ENCODE measurements at regions not wholly inside any gene's neighbourhood (a gene's known extent, or its start where the extent isn't known, plus 50 kb on each side); places are given as distances from the start of the nearest gene placed in this dataset.
"Not testable (repeated sequence)": the region's sequence is repeated elsewhere in the genome, so short reads cannot be mapped to it uniquely, and the experiment has no call there.

GRCh38 chr18:21975954-21976353 is 193.4 kb upstream of the GATA6 start:
- H3K36me3 Mint-ChIP-seq (ENCODE audit: low read depth); H3K4me1 Mint-ChIP-seq (ENCODE audit: low read depth); H3K27ac Mint-ChIP-seq; H3K4me3 Mint-ChIP-seq; intact Hi-C loops (cut with micrococcal nuclease); H3K9me3 Mint-ChIP-seq; H3K27me3 Mint-ChIP-seq: not testable (repeated sequence)

- H3K36me3 Mint-ChIP-seq (ENCODE audit: low read depth) = no peaks in the 10 kb centered on the region
- intact Hi-C loops (cut with micrococcal nuclease) = no loop called here
- no peak overlapping the region for H3K27ac Mint-ChIP-seq
- no peak overlapping the region for H3K4me3 Mint-ChIP-seq
- H3K9me3 Mint-ChIP-seq = no peaks in the 10 kb centered on the region
- no peaks in the 10 kb centered on the region for H3K27me3 Mint-ChIP-seq
- H3K4me1 Mint-ChIP-seq (ENCODE audit: low read depth) = no peaks in the 10 kb centered on the region
These were observed 190.7 kb upstream of the GATA6 start for GRCh38 chr18:21978546-21979170.

- Mint-ChIP-seq H3K36me3 (ENCODE audit: low read depth) (no peaks in the 10 kb centered on the region), H3K4me1 (ENCODE audit: low read depth) (no peaks in the 10 kb centered on the region), H3K9me3 (no peaks in the 10 kb centered on the region), H3K27me3 (no peaks in the 10 kb centered on the region), H3K4me3 (no peak overlapping the region), H3K27ac (no peak overlapping the region)
- intact Hi-C loops (cut with micrococcal nuclease) = no loop called here
These were observed 190.2 kb upstream of the GATA6 start for GRCh38 chr18:21979171-21979560.

GRCh38 chr18:21979759-21980158 is 189.6 kb upstream of the GATA6 start:
- intact Hi-C loops (cut with micrococcal nuclease) = no loop called here
- H3K27ac Mint-ChIP-seq = no peak overlapping the region
- H3K4me1 Mint-ChIP-seq (ENCODE audit: low read depth) = no peaks in the 10 kb centered on the region
- H3K27me3 Mint-ChIP-seq = no peaks in the 10 kb centered on the region
- no peak overlapping the region for H3K4me3 Mint-ChIP-seq
- H3K36me3 Mint-ChIP-seq (ENCODE audit: low read depth) = no peaks in the 10 kb centered on the region
- no peaks in the 10 kb centered on the region for H3K9me3 Mint-ChIP-seq

GRCh38 chr18:21980744-21981143 is 188.6 kb upstream of the GATA6 start:
- Mint-ChIP-seq H3K36me3 (ENCODE audit: low read depth) (no peaks in the 10 kb centered on the region), H3K4me1 (ENCODE audit: low read depth) (no peaks in the 10 kb centered on the region), H3K27ac (no peak overlapping the region), H3K9me3 (no peaks in the 10 kb centered on the region), H3K4me3 (no peak overlapping the region), H3K27me3 (no peaks in the 10 kb centered on the region)
- intact Hi-C loops (cut with micrococcal nuclease) = no loop called here

GRCh38 chr18:21981489-21981888 is 187.9 kb upstream of the GATA6 start:
- H3K36me3 Mint-ChIP-seq (ENCODE audit: low read depth); H3K27ac Mint-ChIP-seq; intact Hi-C loops (cut with micrococcal nuclease); H3K4me3 Mint-ChIP-seq; H3K4me1 Mint-ChIP-seq (ENCODE audit: low read depth); H3K27me3 Mint-ChIP-seq; H3K9me3 Mint-ChIP-seq: not testable (repeated sequence)

GRCh38 chr18:21991081-21991534 is 178.3 kb upstream of the GATA6 start:
- H3K4me3 Mint-ChIP-seq = no peak overlapping the region
- intact Hi-C loops (cut with micrococcal nuclease) = no loop called here
- no peak overlapping the region for H3K27ac Mint-ChIP-seq
- H3K27me3 Mint-ChIP-seq = peaks cover 3% of the 10 kb centered on the region
- no peaks in the 10 kb centered on the region for H3K9me3 Mint-ChIP-seq
- H3K4me1 Mint-ChIP-seq (ENCODE audit: low read depth) = no peaks in the 10 kb centered on the region
- H3K36me3 Mint-ChIP-seq (ENCODE audit: low read depth) = no peaks in the 10 kb centered on the region

GRCh38 chr18:21991886-21992285 is 177.5 kb upstream of the GATA6 start:
- no peaks in the 10 kb centered on the region for H3K9me3 Mint-ChIP-seq
- no peaks in the 10 kb centered on the region for H3K36me3 Mint-ChIP-seq (ENCODE audit: low read depth)
- H3K4me1 Mint-ChIP-seq (ENCODE audit: low read depth) = no peaks in the 10 kb centered on the region
- H3K27ac Mint-ChIP-seq = no peak overlapping the region
- H3K27me3 Mint-ChIP-seq = peaks cover 3% of the 10 kb centered on the region
- no peak overlapping the region for H3K4me3 Mint-ChIP-seq
- intact Hi-C loops (cut with micrococcal nuclease) = no loop called here

GRCh38 chr18:21996351-21996826 is 173.0 kb upstream of the GATA6 start:
- Mint-ChIP-seq H3K4me3 (no peak overlapping the region), H3K36me3 (ENCODE audit: low read depth) (no peaks in the 10 kb centered on the region), H3K9me3 (peaks cover 9% of the 10 kb centered on the region), H3K4me1 (ENCODE audit: low read depth) (peaks cover 5% of the 10 kb centered on the region), H3K27me3 (peaks cover under 1% of the 10 kb centered on the region), H3K27ac (no peak overlapping the region)
- intact Hi-C loops (cut with micrococcal nuclease) = loop anchor here (5.0 kb wide), 1 partner anchor 566 kb away; no protein-coding TSS in a partner anchor

GRCh38 chr18:21997207-21998143 is 171.9 kb upstream of the GATA6 start:
- no peaks in the 10 kb centered on the region for H3K36me3 Mint-ChIP-seq (ENCODE audit: low read depth)
- no peaks in the 10 kb centered on the region for H3K27me3 Mint-ChIP-seq
- H3K9me3 Mint-ChIP-seq = peaks cover 9% of the 10 kb centered on the region
- intact Hi-C loops (cut with micrococcal nuclease) = loop anchor here (5.0 kb wide), 1 partner anchor 565 kb away; no protein-coding TSS in a partner anchor
- H3K27ac Mint-ChIP-seq = no peak overlapping the region
- H3K4me3 Mint-ChIP-seq = no peak overlapping the region
- peaks cover 5% of the 10 kb centered on the region for H3K4me1 Mint-ChIP-seq (ENCODE audit: low read depth)

- intact Hi-C loops (cut with micrococcal nuclease) = loop anchor here (5.0 kb wide), 1 partner anchor 564 kb away; no protein-coding TSS in a partner anchor
- H3K36me3 Mint-ChIP-seq (ENCODE audit: low read depth) = no peaks in the 10 kb centered on the region
- no peaks in the 10 kb centered on the region for H3K27me3 Mint-ChIP-seq
- no peak overlapping the region for H3K4me3 Mint-ChIP-seq
- H3K27ac Mint-ChIP-seq = no peak overlapping the region
- peaks cover 9% of the 10 kb centered on the region for H3K9me3 Mint-ChIP-seq
- H3K4me1 Mint-ChIP-seq (ENCODE audit: low read depth) = peaks cover 5% of the 10 kb centered on the region
These were observed 170.9 kb upstream of the GATA6 start for GRCh38 chr18:21998486-21998885.

GRCh38 chr18:22001912-22002487 is 167.4 kb upstream of the GATA6 start:
- Mint-ChIP-seq H3K36me3 (ENCODE audit: low read depth) (no peaks in the 10 kb centered on the region), H3K9me3 (peaks cover 9% of the 10 kb centered on the region), H3K27ac (no peak overlapping the region), H3K27me3 (no peaks in the 10 kb centered on the region), H3K4me3 (no peak overlapping the region), H3K4me1 (ENCODE audit: low read depth) (peaks cover 5% of the 10 kb centered on the region)
- intact Hi-C loops (cut with micrococcal nuclease) = no loop called here

- Mint-ChIP-seq H3K27ac (no peak overlapping the region), H3K36me3 (ENCODE audit: low read depth) (no peaks in the 10 kb centered on the region), H3K27me3 (no peaks in the 10 kb centered on the region), H3K9me3 (no peaks in the 10 kb centered on the region), H3K4me1 (ENCODE audit: low read depth) (no peaks in the 10 kb centered on the region), H3K4me3 (no peak overlapping the region)
- intact Hi-C loops (cut with micrococcal nuclease) = no loop called here
These were observed 164.1 kb upstream of the GATA6 start for GRCh38 chr18:22005191-22005841.

GRCh38 chr18:22006458-22006857 is 162.9 kb upstream of the GATA6 start:
- intact Hi-C loops (cut with micrococcal nuclease) = no loop called here
- Mint-ChIP-seq H3K27me3 (peaks cover 2% of the 10 kb centered on the region), H3K9me3 (no peaks in the 10 kb centered on the region), H3K4me3 (no peak overlapping the region), H3K4me1 (ENCODE audit: low read depth) (no peaks in the 10 kb centered on the region), H3K36me3 (ENCODE audit: low read depth) (no peaks in the 10 kb centered on the region), H3K27ac (no peak overlapping the region)
